ENCODE measurements at regions not wholly inside any gene's neighbourhood (a gene's known extent, or its start where the extent isn't known, plus 50 kb on each side); places are given as distances from the start of the nearest gene placed in this dataset.

- no peak overlapping the region for H3K4me3 ChIP-seq (ENCODE audit: low read depth in 2 of 2, low read length in 1 of 2)
- H4K20me1 ChIP-seq (ENCODE audit: insufficient read depth), result no peaks in the 10 kb centered on the region
- TF ChIP-seq TCF12 (IDR thresholded peaks at IDR 0.05) (no peak), RCOR1 (IDR thresholded peaks at IDR 0.05; ENCODE audit: low read length) (no peak), NFIC (IDR thresholded peaks at IDR 0.05; ENCODE audit: borderline replicate concordance) (no peak), EZH2phosphoT487 (IDR thresholded peaks at IDR 0.05; ENCODE audit: borderline replicate concordance, low read depth) (no peak), NRF1 (IDR thresholded peaks at IDR 0.05; ENCODE audit: low read depth, low read length) (no peak), FOSL2 (IDR thresholded peaks at IDR 0.05; ENCODE audit: borderline replicate concordance, low read depth) (no peak), FOXM1 (IDR thresholded peaks at IDR 0.05; ENCODE audit: low read depth) (no peak), MEF2A (IDR thresholded peaks at IDR 0.05; ENCODE audit: borderline replicate concordance, low read depth) (no peak), CHD2 (IDR thresholded peaks at IDR 0.05; ENCODE audit: low read length, partially characterized antibody) (no peak), CTCF (IDR thresholded peaks at IDR 0.05) (no peak)
- no peaks in the 10 kb centered on the region for H3K27me3 ChIP-seq (ENCODE audit: insufficient read depth)
- H3K4me1 ChIP-seq (ENCODE audit: control insufficient read depth in 1 of 2, insufficient read depth in 2 of 2, low read depth in 1 of 2, low read length in 1 of 2), result peaks cover 0 to 36% of the 10 kb centered on the region in 2 experiments; a peak in 2 of 4 replicates
- peaks cover 27% of the 10 kb centered on the region for H3F3A ChIP-seq (replicated peaks; ENCODE audit: insufficient read depth)
- peak overlapping the region in 1 of 2 experiments; percentile 99; a peak in 2 of 4 replicates for H3K27ac ChIP-seq (ENCODE audit: low read depth in 2 of 2, low read length in 1 of 2)
- no peaks in the 10 kb centered on the region for H3K36me3 ChIP-seq (replicated peaks in 1 of 2; ENCODE audit: control insufficient read depth in 1 of 2, insufficient read depth in 2 of 2, low read length in 1 of 2)
- no peaks in the 10 kb centered on the region for H3K9me2 ChIP-seq
- no peak overlapping the region for H3K4me2 ChIP-seq
- CTCF ChIA-PET, result no interaction called here
- POLR2A ChIA-PET, result no interaction called here
- H3K9ac ChIP-seq, result peak overlapping the region; percentile 24; the same call in 1 of the 2 replicates
- H3K79me2 ChIP-seq (ENCODE audit: insufficient read depth), result no peaks in the 10 kb centered on the region
- no peak overlapping the region for H2AFZ ChIP-seq (ENCODE audit: low read depth)
- H3K9me3 ChIP-seq, result no peaks in the 10 kb centered on the region
- no peak for DNase-seq
- WGBS (ENCODE audit: low lambda C conversion rate), result 75% methylated on average over 1 of the region's 1 CpG
Measured at GRCh38 chr4:13917015-13917414, 289.5 kb upstream of the BOD1L1 start.

DNA sequence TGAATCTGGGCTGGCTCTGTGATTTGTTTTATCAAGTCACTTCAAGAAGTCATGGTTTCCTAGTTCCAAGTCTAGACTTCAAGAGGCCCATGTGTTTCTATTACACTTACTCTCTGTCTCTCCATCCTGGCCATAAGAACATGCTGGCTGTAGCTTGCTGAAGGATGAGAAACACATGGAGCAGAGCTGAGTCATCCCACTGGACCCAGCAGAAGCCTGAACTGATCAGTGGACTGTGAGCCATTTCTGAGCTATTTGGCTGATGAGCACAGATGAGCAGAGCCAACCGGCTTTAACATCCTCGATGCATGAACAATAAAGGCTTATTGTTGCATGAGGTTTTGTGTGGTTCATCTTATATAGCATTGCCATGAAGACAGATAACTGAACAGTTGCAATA lies 290.6 kb upstream of the BOD1L1 start:
- H3K9me3 ChIP-seq, result no peaks in the 10 kb centered on the region
- 10% methylated on average over 2 of the region's 2 CpGs for WGBS (ENCODE audit: low lambda C conversion rate)
- H3K9me2 ChIP-seq, result no peaks in the 10 kb centered on the region
- H3K36me3 ChIP-seq (replicated peaks in 1 of 2; ENCODE audit: control insufficient read depth in 1 of 2, insufficient read depth in 2 of 2, low read length in 1 of 2), result no peaks in the 10 kb centered on the region
- POLR2A ChIA-PET, result no interaction called here
- CTCF ChIA-PET, result no interaction called here
- no peak overlapping the region for H2AFZ ChIP-seq (ENCODE audit: low read depth)
- H3K27ac ChIP-seq (ENCODE audit: low read depth in 2 of 2, low read length in 1 of 2), result peak overlapping the region in 1 of 2 experiments; percentile 99; a peak in 3 of 4 replicates
- peaks cover 27% of the 10 kb centered on the region for H3F3A ChIP-seq (replicated peaks; ENCODE audit: insufficient read depth)
- H3K4me3 ChIP-seq (ENCODE audit: low read depth in 2 of 2, low read length in 1 of 2), result no peak overlapping the region
- no peak for DNase-seq
- peaks cover 0 to 43% of the 10 kb centered on the region in 2 experiments; a peak in 2 of 4 replicates for H3K4me1 ChIP-seq (ENCODE audit: control insufficient read depth in 1 of 2, insufficient read depth in 2 of 2, low read depth in 1 of 2, low read length in 1 of 2)
- H4K20me1 ChIP-seq (ENCODE audit: insufficient read depth), result no peaks in the 10 kb centered on the region
- no peaks in the 10 kb centered on the region for H3K27me3 ChIP-seq (ENCODE audit: insufficient read depth)
- H3K4me2 ChIP-seq, result no peak overlapping the region; the same call in 1 of the 2 replicates
- peak overlapping the region; percentile 59 for H3K9ac ChIP-seq
- no peaks in the 10 kb centered on the region for H3K79me2 ChIP-seq (ENCODE audit: insufficient read depth)
- TF ChIP-seq SIN3A (IDR thresholded peaks at IDR 0.05; ENCODE audit: borderline replicate concordance, low read depth, low read length) (no peak; the same call in 1 of the 2 replicates), EP300 (IDR thresholded peaks at IDR 0.05; ENCODE audit: borderline replicate concordance in 1 of 2, low read depth in 1 of 2, low read length in 1 of 2) (peak in 1 of 2 experiments; percentile 79; a peak in 2 of 4 replicates), MAX (IDR thresholded peaks at IDR 0.05; ENCODE audit: low read depth) (peak; percentile 99), TEAD4 (IDR thresholded peaks at IDR 0.05; ENCODE audit: borderline replicate concordance, insufficient read depth) (peak; percentile 61), FOXJ3 (CRISPR knock-in tag; IDR thresholded peaks at IDR 0.05) (no peak), FOSL2 (IDR thresholded peaks at IDR 0.05; ENCODE audit: borderline replicate concordance, low read depth) (peak; percentile 97), NFIC (IDR thresholded peaks at IDR 0.05; ENCODE audit: borderline replicate concordance) (peak; percentile 75), POLR2AphosphoS5 (IDR thresholded peaks at IDR 0.05; ENCODE audit: low read depth, low read length) (peak; percentile 73; the same call in 1 of the 2 replicates), SMC3 (IDR thresholded peaks at IDR 0.05; ENCODE audit: low read depth, low read length) (no peak), MEF2A (IDR thresholded peaks at IDR 0.05; ENCODE audit: borderline replicate concordance, low read depth) (no peak), NRF1 (IDR thresholded peaks at IDR 0.05; ENCODE audit: low read depth, low read length) (no peak), TAF1 (IDR thresholded peaks at IDR 0.05; ENCODE audit: borderline replicate concordance, low read depth, low read length) (no peak), PBX3 (IDR thresholded peaks at IDR 0.05) (peak; percentile 60; the same call in 1 of the 2 replicates)
- TF ChIP-seq, protein P1, sequence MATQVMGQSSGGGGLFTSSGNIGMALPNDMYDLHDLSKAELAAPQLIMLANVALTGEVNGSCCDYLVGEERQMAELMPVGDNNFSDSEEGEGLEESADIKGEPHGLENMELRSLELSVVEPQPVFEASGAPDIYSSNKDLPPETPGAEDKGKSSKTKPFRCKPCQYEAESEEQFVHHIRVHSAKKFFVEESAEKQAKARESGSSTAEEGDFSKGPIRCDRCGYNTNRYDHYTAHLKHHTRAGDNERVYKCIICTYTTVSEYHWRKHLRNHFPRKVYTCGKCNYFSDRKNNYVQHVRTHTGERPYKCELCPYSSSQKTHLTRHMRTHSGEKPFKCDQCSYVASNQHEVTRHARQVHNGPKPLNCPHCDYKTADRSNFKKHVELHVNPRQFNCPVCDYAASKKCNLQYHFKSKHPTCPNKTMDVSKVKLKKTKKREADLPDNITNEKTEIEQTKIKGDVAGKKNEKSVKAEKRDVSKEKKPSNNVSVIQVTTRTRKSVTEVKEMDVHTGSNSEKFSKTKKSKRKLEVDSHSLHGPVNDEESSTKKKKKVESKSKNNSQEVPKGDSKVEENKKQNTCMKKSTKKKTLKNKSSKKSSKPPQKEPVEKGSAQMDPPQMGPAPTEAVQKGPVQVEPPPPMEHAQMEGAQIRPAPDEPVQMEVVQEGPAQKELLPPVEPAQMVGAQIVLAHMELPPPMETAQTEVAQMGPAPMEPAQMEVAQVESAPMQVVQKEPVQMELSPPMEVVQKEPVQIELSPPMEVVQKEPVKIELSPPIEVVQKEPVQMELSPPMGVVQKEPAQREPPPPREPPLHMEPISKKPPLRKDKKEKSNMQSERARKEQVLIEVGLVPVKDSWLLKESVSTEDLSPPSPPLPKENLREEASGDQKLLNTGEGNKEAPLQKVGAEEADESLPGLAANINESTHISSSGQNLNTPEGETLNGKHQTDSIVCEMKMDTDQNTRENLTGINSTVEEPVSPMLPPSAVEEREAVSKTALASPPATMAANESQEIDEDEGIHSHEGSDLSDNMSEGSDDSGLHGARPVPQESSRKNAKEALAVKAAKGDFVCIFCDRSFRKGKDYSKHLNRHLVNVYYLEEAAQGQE (IDR thresholded peaks at IDR 0.05; ENCODE audit: low read depth, low read length), result 0 out of 2 replicates have a peak, but pooled peaks have one; percentile 30

Measured in SK-N-SH (cell line).